ENCODE measurements at regions not wholly inside any gene's neighbourhood (a gene's known extent, or its start where the extent isn't known, plus 50 kb on each side); places are given as distances from the start of the nearest gene placed in this dataset.

DNA sequence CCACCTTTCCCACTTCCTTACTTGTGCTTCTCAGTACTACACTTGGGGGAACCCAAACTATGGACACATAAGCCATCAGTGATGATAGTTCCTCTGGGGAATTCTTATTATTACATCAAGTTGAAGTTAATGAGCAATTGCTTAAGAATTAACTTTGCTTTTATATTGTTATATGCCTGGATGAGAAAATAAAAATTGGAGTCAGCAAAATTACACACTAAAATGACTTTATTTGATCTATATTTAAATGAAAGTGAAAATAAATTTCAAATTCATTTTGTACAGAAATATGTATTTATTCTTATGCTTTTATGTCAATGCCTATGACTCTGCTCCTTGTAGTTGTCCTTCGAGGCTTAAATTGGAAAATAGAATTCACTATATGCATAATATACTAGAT is 149.4 kb upstream of the KCND2 start:
- peaks cover 10% of the 10 kb centered on the region for H3K9me3 ChIP-seq (ENCODE audit: low read length)
- no peak for DNase-seq
- no peak overlapping the region for H3K4me3 ChIP-seq (ENCODE audit: low read length)
- no peak overlapping the region for H3K9ac ChIP-seq (ENCODE audit: low read length)
- no peak overlapping the region for H3K27ac ChIP-seq (ENCODE audit: low read length)
- no peaks in the 10 kb centered on the region for H3K79me2 ChIP-seq (ENCODE audit: low read length)
- no peaks in the 10 kb centered on the region for H3K36me3 ChIP-seq (ENCODE audit: insufficient read depth, low read length)
- no peaks in the 10 kb centered on the region for H4K20me1 ChIP-seq (ENCODE audit: insufficient read depth, low read depth, low read length)
- no peaks in the 10 kb centered on the region for H3K4me1 ChIP-seq (ENCODE audit: low read length)
- H2AFZ ChIP-seq (ENCODE audit: low read length): no peak overlapping the region
- no peaks in the 10 kb centered on the region for H3K27me3 ChIP-seq (ENCODE audit: low read length)
- no peaks in the 10 kb centered on the region for H3K9me2 ChIP-seq (replicated peaks; ENCODE audit: insufficient read depth, low read length)
- H3K4me2 ChIP-seq (ENCODE audit: low read depth, low read length, poor library complexity, severe bottlenecking): no peak overlapping the region

DNA sequence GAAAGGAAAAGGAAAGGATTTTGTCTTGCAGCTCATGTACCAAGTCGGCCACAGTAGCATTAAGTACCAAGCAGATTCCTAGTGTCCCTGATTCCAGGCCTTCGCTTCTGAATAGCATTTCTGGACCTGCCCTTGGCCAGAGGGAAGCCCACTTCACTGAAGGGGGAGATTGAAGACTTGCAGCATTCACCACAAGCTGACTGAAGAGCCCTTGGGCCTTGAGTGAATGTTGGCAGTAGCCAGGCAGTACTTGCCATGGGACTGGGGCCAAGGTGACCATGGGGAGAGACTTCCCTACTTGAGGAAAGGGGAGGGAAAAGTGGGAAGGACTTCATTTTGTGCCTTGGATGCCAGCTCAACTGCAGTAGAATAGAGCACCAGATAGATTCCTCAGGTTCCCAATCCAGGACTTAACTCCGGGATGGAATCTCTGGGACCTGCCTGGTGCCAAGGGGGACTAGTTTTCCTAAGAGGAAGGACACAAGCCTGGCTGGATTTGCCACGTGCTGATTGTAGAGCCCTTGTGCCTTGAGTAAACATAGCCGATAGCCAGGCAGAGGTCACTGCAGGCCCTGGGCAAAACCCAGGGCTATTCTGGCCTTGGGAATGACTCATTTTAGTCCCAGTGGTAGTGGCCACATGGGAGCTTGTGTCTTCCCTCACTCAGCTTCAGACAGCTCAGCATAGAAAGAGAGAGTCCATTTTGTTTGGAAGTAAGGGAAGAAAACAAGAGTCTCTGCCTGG is 141.7 kb upstream of the KCND2 start:
- no peaks in the 10 kb centered on the region for H3K79me2 ChIP-seq (ENCODE audit: low read length)
- no peak overlapping the region for H3K27ac ChIP-seq (ENCODE audit: low read length)
- H3K9ac ChIP-seq (ENCODE audit: low read length): no peak overlapping the region
- no peaks in the 10 kb centered on the region for H3K27me3 ChIP-seq (ENCODE audit: low read length)
- no peak overlapping the region for H3K4me3 ChIP-seq (ENCODE audit: low read length)
- H3K4me2 ChIP-seq (ENCODE audit: low read depth, low read length, poor library complexity, severe bottlenecking): no peak overlapping the region
- no peaks in the 10 kb centered on the region for H4K20me1 ChIP-seq (ENCODE audit: insufficient read depth, low read depth, low read length)
- no peaks in the 10 kb centered on the region for H3K4me1 ChIP-seq (ENCODE audit: low read length)
- H3K9me3 ChIP-seq (ENCODE audit: low read length): peaks cover 39% of the 10 kb centered on the region
- no peaks in the 10 kb centered on the region for H3K9me2 ChIP-seq (replicated peaks; ENCODE audit: insufficient read depth, low read length)
- H3K36me3 ChIP-seq (ENCODE audit: insufficient read depth, low read length): no peaks in the 10 kb centered on the region
- H2AFZ ChIP-seq (ENCODE audit: low read length): no peak overlapping the region
- no peak for DNase-seq

DNA sequence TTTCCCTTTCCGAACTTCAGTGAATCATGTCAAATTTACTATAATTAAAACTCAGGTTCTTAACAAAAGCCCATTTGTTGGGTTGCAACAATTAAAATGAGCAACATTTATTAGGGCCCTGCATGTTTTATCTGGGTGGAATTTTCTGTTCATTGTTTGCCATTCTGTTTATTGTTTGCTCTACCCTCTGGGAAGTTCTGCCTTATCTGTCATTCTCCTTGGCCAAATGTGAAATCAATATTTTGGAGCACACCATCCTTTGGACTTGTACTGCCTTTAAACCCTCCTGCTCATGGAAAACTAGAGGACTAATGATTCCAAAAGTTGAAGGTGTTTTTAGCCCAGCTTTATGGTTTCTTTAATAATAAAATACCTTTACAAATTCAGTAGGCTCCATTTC is 134.5 kb upstream of the KCND2 start:
- DNase-seq: no peak
- H3K36me3 ChIP-seq (ENCODE audit: insufficient read depth, low read length): no peaks in the 10 kb centered on the region
- H3K9me3 ChIP-seq (ENCODE audit: low read length): peaks cover 29% of the 10 kb centered on the region
- H3K4me3 ChIP-seq (ENCODE audit: low read length): no peak overlapping the region
- no peak overlapping the region for H3K27ac ChIP-seq (ENCODE audit: low read length)
- no peak overlapping the region for H3K9ac ChIP-seq (ENCODE audit: low read length)
- no peak overlapping the region for H2AFZ ChIP-seq (ENCODE audit: low read length)
- H4K20me1 ChIP-seq (ENCODE audit: insufficient read depth, low read depth, low read length): no peaks in the 10 kb centered on the region
- H3K79me2 ChIP-seq (ENCODE audit: low read length): no peaks in the 10 kb centered on the region
- no peaks in the 10 kb centered on the region for H3K4me1 ChIP-seq (ENCODE audit: low read length)
- no peaks in the 10 kb centered on the region for H3K27me3 ChIP-seq (ENCODE audit: low read length)
- H3K4me2 ChIP-seq (ENCODE audit: low read depth, low read length, poor library complexity, severe bottlenecking): no peak overlapping the region
- no peaks in the 10 kb centered on the region for H3K9me2 ChIP-seq (replicated peaks; ENCODE audit: insufficient read depth, low read length)

DNA sequence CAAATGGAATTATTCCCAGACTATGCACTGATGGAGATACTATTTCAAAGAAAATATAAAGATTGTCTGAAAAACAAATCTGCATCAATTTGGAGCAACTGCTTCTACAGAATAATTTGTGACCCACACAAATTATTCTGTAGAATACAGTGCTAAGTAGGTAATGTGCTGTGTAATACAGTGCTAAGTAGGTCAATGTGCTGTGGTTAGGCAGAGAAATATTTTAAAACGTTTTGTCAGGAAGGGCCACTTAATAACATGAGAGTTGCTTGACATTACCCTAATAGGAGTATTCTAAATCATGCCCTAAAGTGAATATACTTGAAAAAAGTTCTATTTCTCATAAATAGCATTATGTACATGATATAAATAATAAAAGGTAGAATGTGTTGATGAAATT is 116.5 kb upstream of the KCND2 start:
- no peaks in the 10 kb centered on the region for H4K20me1 ChIP-seq (ENCODE audit: insufficient read depth, low read depth, low read length)
- no peaks in the 10 kb centered on the region for H3K79me2 ChIP-seq (ENCODE audit: low read length)
- DNase-seq: no peak
- H2AFZ ChIP-seq (ENCODE audit: low read length): no peak overlapping the region
- no peaks in the 10 kb centered on the region for H3K4me1 ChIP-seq (ENCODE audit: low read length)
- H3K27ac ChIP-seq (ENCODE audit: low read length): no peak overlapping the region
- no peaks in the 10 kb centered on the region for H3K27me3 ChIP-seq (ENCODE audit: low read length)
- H3K9ac ChIP-seq (ENCODE audit: low read length): no peak overlapping the region
- H3K4me3 ChIP-seq (ENCODE audit: low read length): no peak overlapping the region
- no peak overlapping the region for H3K4me2 ChIP-seq (ENCODE audit: low read depth, low read length, poor library complexity, severe bottlenecking)
- H3K9me2 ChIP-seq (replicated peaks; ENCODE audit: insufficient read depth, low read length): no peaks in the 10 kb centered on the region
- peaks cover 25% of the 10 kb centered on the region for H3K9me3 ChIP-seq (ENCODE audit: low read length)
- no peaks in the 10 kb centered on the region for H3K36me3 ChIP-seq (ENCODE audit: insufficient read depth, low read length)

GRCh38 chr7:120160166-120160565 is 112.8 kb upstream of the KCND2 start:
- H3K36me3 ChIP-seq (ENCODE audit: insufficient read depth, low read length): no peaks in the 10 kb centered on the region
- no peak overlapping the region for H3K4me3 ChIP-seq (ENCODE audit: low read length)
- H3K9ac ChIP-seq (ENCODE audit: low read length): no peak overlapping the region
- no peaks in the 10 kb centered on the region for H3K27me3 ChIP-seq (ENCODE audit: low read length)
- no peak overlapping the region for H3K27ac ChIP-seq (ENCODE audit: low read length)
- H3K9me3 ChIP-seq (ENCODE audit: low read length): peaks cover 29% of the 10 kb centered on the region
- H3K4me1 ChIP-seq (ENCODE audit: low read length): no peaks in the 10 kb centered on the region
- no peaks in the 10 kb centered on the region for H3K9me2 ChIP-seq (replicated peaks; ENCODE audit: insufficient read depth, low read length)
- H3K4me2 ChIP-seq (ENCODE audit: low read depth, low read length, poor library complexity, severe bottlenecking): no peak overlapping the region
- H4K20me1 ChIP-seq (ENCODE audit: insufficient read depth, low read depth, low read length): no peaks in the 10 kb centered on the region
- no peaks in the 10 kb centered on the region for H3K79me2 ChIP-seq (ENCODE audit: low read length)
- DNase-seq: no peak
- H2AFZ ChIP-seq (ENCODE audit: low read length): no peak overlapping the region

- Histone ChIP-seq H3K9me3 (ENCODE audit: low read length) (peaks cover 22% of the 10 kb centered on the region), H3K36me3 (ENCODE audit: insufficient read depth, low read length) (no peaks in the 10 kb centered on the region), H3K79me2 (ENCODE audit: low read length) (no peaks in the 10 kb centered on the region)
Observed at GRCh38 chr7:120163449-120163848, 109.5 kb upstream of the KCND2 start.

DNA sequence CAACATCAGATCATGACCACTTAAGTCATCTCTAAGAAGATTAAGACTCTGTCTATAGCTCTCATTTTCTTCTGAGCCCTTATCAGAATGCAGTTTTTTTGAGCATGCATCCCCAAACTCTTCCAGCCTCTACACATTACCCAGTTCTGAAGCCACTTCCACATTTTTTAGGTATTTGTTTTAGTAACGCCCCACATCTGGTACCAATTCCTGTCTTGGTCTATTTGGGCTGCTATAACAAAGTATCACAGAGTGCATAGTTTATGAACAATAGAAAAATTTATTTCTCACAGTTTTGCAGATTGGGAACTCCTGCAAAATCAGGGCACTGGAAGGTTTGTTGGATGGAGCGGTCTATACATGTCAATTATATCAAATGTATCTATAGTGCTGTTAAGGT is 107.7 kb upstream of the KCND2 start:
- Histone ChIP-seq H3K4me2 (ENCODE audit: low read depth, low read length, poor library complexity, severe bottlenecking) (no peak overlapping the region), H3K36me3 (ENCODE audit: insufficient read depth, low read length) (no peaks in the 10 kb centered on the region), H4K20me1 (ENCODE audit: insufficient read depth, low read depth, low read length) (no peaks in the 10 kb centered on the region), H3K9ac (ENCODE audit: low read length) (no peak overlapping the region), H3K4me1 (ENCODE audit: low read length) (no peaks in the 10 kb centered on the region), H3K27me3 (ENCODE audit: low read length) (no peaks in the 10 kb centered on the region), H2AFZ (ENCODE audit: low read length) (no peak overlapping the region), H3K27ac (ENCODE audit: low read length) (no peak overlapping the region), H3K9me3 (ENCODE audit: low read length) (peaks cover 18% of the 10 kb centered on the region), H3K9me2 (replicated peaks; ENCODE audit: insufficient read depth, low read length) (0 out of 2 replicates have a peak, but pooled peaks cover 3% of the 10 kb centered on the region), H3K4me3 (ENCODE audit: low read length) (no peak overlapping the region), H3K79me2 (ENCODE audit: low read length) (no peaks in the 10 kb centered on the region)
- DNase-seq: no peak

More at GRCh38 chr7:120163449-120163848, 109.5 kb upstream of the KCND2 start:
- H3K9me2 ChIP-seq (replicated peaks; ENCODE audit: insufficient read depth, low read length): 0 out of 2 replicates have a peak, but pooled peaks cover 3% of the 10 kb centered on the region
- no peak overlapping the region for H3K9ac ChIP-seq (ENCODE audit: low read length)
- no peak for DNase-seq
- H2AFZ ChIP-seq (ENCODE audit: low read length): no peak overlapping the region
- no peaks in the 10 kb centered on the region for H3K4me1 ChIP-seq (ENCODE audit: low read length)
- H3K27ac ChIP-seq (ENCODE audit: low read length): no peak overlapping the region
- H3K4me3 ChIP-seq (ENCODE audit: low read length): no peak overlapping the region
- no peaks in the 10 kb centered on the region for H4K20me1 ChIP-seq (ENCODE audit: insufficient read depth, low read depth, low read length)
- no peak overlapping the region for H3K4me2 ChIP-seq (ENCODE audit: low read depth, low read length, poor library complexity, severe bottlenecking)
- H3K27me3 ChIP-seq (ENCODE audit: low read length): no peaks in the 10 kb centered on the region

GRCh38 chr7:120168066-120168465 is 104.9 kb upstream of the KCND2 start:
- Histone ChIP-seq H3K36me3 (ENCODE audit: insufficient read depth, low read length) (no peaks in the 10 kb centered on the region), H3K9ac (ENCODE audit: low read length) (no peak overlapping the region), H3K4me3 (ENCODE audit: low read length) (no peak overlapping the region), H3K79me2 (ENCODE audit: low read length) (no peaks in the 10 kb centered on the region), H3K4me2 (ENCODE audit: low read depth, low read length, poor library complexity, severe bottlenecking) (no peak overlapping the region), H3K9me3 (ENCODE audit: low read length) (peaks cover 8% of the 10 kb centered on the region; the same call in 1 of the 2 replicates), H2AFZ (ENCODE audit: low read length) (no peak overlapping the region), H3K27ac (ENCODE audit: low read length) (no peak overlapping the region), H3K4me1 (ENCODE audit: low read length) (no peaks in the 10 kb centered on the region), H3K27me3 (ENCODE audit: low read length) (no peaks in the 10 kb centered on the region), H4K20me1 (ENCODE audit: insufficient read depth, low read depth, low read length) (no peaks in the 10 kb centered on the region), H3K9me2 (replicated peaks; ENCODE audit: insufficient read depth, low read length) (0 out of 2 replicates have a peak, but pooled peaks cover 3% of the 10 kb centered on the region)
- DNase-seq: no peak
